SHP77 (cell line): ENCODE measurements at regions not wholly inside any gene's neighbourhood (a gene's known extent, or its start where the extent isn't known, plus 50 kb on each side); places are given as distances from the start of the nearest gene placed in this dataset.

Experiments
- DNase-seq, 2 experiments: peaks; one replicate each; lab custom pipeline; 2025; lab: John Stamatoyannopoulos, UW

- DNase-seq = no peak
These were observed 69.8 kb upstream of the ESRRB start for GRCh38 chr14:76306131-76306530.

GRCh38 chr14:76307786-76308780 lies 67.9 kb upstream of the ESRRB start:
- DNase-seq = no peak

DNA sequence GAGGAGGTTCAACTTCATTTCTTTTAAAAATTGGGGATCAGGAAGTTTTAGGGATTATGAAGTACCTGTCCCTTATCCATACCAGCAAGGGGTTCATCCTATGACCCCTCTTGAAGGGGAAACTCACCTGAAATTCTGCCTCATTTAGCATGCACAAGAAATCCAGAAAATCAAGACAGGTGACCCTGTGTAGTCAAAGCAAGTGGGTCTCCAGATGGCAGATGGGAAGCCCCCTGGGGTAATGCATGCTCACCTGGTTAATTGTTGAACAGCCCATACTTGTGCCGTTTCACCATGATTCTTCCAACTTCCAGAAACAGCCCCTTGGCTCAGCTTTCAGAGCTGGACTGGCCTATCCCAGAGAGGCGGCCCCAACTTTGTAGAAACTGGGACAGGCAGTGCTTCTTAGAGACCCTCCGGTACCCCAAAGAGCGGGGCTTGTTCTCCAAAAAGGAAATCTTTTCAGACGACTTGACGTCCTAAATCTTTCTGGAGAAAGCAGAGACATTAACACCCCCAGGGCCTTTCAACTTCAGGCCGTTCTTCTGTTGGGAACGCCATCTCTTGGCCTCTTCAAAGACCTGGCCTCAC lies 66.3 kb upstream of the ESRRB start:
- DNase-seq = no peak

GRCh38 chr14:76311079-76311758 lies 64.7 kb upstream of the ESRRB start:
- no peak for DNase-seq

- DNase-seq = no peak
These were observed 63.1 kb upstream of the ESRRB start for GRCh38 chr14:76312821-76313220.

GRCh38 chr14:76313303-76313702 lies 62.6 kb upstream of the ESRRB start:
- DNase-seq = no peak

DNA sequence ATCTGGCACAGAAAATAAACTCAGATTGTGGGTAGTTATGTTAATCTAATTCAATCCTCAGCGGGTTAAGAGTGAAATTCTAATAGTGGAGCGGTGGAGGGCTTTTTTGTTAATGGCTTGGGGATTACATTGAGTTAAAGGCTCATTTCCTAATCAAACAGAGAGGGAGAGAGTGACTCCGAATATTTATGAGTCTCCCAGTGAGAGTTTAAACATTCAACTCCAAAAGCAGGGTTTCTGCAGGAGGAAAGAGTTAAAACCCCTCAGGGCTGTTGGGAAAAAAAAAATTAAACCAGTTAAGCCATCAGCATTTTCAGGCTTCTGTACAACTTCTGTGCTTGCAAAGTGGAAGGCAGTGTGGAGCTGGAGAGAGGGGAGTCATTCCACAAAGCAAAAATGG lies 62.1 kb upstream of the ESRRB start:
- DNase-seq = no peak

- DNase-seq = no peak
These were observed 61.4 kb upstream of the ESRRB start for GRCh38 chr14:76314521-76315034.

DNA sequence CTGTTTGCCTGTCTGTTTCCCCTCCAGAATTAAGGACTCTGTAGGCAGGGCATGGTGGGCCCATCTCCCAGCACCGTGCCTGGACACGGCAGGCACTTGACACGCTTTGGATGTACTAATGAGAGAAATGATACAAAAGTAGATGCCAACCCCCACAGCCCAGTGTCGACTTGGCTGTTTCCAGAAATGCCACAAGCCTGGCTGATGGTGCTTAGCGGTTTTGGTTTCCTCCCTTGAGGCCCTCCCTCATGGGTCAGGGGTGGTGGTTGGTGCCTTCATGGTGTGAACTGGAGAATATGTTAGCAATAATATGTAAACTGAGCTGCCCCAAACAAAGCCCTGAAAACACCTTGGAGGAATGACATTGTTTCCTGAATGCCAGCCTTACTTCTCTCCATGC lies 55.5 kb upstream of the ESRRB start:
- no peak for DNase-seq

- DNase-seq = no peak
These were observed 55.0 kb upstream of the ESRRB start for GRCh38 chr14:76320975-76321374.

GRCh38 chr14:76322594-76323220 lies 53.2 kb upstream of the ESRRB start:
- DNase-seq = no peak

DNA sequence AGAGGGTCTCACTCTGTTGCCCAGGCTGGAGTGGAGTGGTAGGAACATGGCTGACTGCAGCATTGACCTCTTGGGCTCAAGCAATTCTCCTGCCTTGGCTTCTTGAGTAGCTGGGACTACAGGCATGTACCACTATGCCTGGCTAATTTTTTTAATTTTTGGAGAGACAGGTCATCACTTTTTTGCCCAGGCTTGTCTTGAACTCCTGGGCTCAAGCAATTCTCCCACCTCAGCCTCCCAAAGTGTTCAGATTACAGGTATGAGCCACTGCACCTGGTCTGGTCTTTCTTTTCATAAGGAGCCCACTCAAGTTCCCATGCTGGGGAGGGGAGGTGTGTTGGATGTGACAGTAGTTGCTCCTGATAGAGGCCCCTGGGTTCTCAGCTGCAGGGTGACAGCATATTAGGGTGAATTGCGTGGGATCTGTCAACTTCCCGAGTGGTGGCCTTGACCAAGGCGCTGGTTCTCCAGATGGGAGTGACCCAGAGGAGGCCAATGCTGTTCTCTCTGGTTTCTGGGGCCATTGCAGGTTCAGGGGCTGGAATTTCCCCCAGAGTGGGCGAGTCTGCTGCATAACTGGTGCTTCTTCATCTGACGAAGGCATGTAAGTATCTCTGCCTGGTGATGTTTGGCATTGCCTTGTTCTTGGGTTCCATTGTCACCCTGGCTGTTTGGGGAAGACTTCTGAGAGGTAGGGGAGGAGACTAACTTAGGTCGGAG lies 52.4 kb upstream of the ESRRB start:
- DNase-seq = no peak

DNA sequence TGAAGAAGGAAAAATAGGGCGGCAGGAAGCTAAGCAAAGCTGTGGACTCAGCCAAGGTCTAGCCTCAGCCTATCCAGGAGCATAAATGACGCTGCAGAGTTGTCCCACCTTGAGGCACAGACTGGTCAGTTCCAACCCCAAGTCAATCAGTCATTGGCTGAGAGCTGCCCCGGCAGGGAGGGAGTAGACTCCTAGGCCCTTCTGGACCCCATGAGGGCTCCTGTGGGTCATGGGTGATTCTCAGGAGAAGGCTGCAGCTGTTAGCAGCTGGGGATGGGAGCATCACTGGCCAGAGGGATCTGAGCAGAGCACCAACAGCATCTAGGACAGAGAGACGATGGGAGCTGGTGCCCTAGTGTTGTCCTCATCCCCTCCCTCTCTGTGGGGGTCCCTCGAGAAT lies 51.8 kb upstream of the ESRRB start:
- DNase-seq = no peak
